PFSK-1 (cell line): ENCODE measurements at regions not wholly inside any gene's neighbourhood (a gene's known extent, or its start where the extent isn't known, plus 50 kb on each side); places are given as distances from the start of the nearest gene placed in this dataset.

Source experiments
- FOXP2 ChIP-seq: optimal IDR thresholded peaks from 2 replicates; pipeline ENCODE3; 2011; ENCODE audit warnings: borderline replicate concordance, control low read depth, inconsistent platforms; ENCODE audit not compliant: insufficient read depth; ENCODE audit errors: extremely low read length, extremely low read depth
- POLR2AphosphoS5 ChIP-seq: IDR thresholded peaks from 2 replicates; pipeline ENCODE4 v1.6.1; 2012; ENCODE audit warnings: low read depth, mild to moderate bottlenecking, control low read depth, low read length, moderate library complexity
- REST ChIP-seq, 2 experiments: IDR thresholded peaks; 2 replicates each; pipeline versions ENCODE4 v1.6.1 to v1.8.0; 2011 to 2012; ENCODE audit warnings: low read depth in 2 of 2, low read length in 2 of 2, control low read depth in 1 of 2, inconsistent platforms in 1 of 2, mild to moderate bottlenecking in 1 of 2, moderate library complexity in 1 of 2; ENCODE audit not compliant: insufficient read depth in 1 of 2
- SIN3A ChIP-seq: IDR thresholded peaks from 2 replicates; pipeline ENCODE4 v1.6.1; 2012; ENCODE audit warnings: mild to moderate bottlenecking, low read length, moderate library complexity, borderline replicate concordance; ENCODE audit not compliant: insufficient read depth
- TAF1 ChIP-seq: IDR thresholded peaks from 2 replicates; pipeline ENCODE4 v1.6.1; 2012; ENCODE audit warnings: low read length, control low read depth, borderline replicate concordance; ENCODE audit not compliant: insufficient read depth

- TF ChIP-seq TAF1, result no peak
- no peak for TF ChIP-seq POLR2AphosphoS5
- TF ChIP-seq REST (IDR thresholded peaks at IDR 0.05; ENCODE audit: insufficient read depth in 1 of 2, low read depth in 2 of 2, low read length in 2 of 2), result no peak
- no peak for TF ChIP-seq FOXP2
- TF ChIP-seq SIN3A, result no peak
These were observed 65.3 kb upstream of the OTOS start for GRCh38 chr2:240205772-240206171.

GRCh38 chr2:240206630-240207029 is 66.2 kb upstream of the OTOS start:
- TF ChIP-seq TAF1 (no peak), FOXP2 (no peak), SIN3A (no peak), REST (IDR thresholded peaks at IDR 0.05; ENCODE audit: insufficient read depth in 1 of 2, low read depth in 2 of 2, low read length in 2 of 2) (no peak), POLR2AphosphoS5 (no peak)

- TF ChIP-seq REST (IDR thresholded peaks at IDR 0.05; ENCODE audit: insufficient read depth in 1 of 2, low read depth in 2 of 2, low read length in 2 of 2), result no peak
- TF ChIP-seq TAF1, result no peak
- TF ChIP-seq SIN3A, result no peak
- no peak for TF ChIP-seq FOXP2
- TF ChIP-seq POLR2AphosphoS5, result no peak
These were observed 67.2 kb upstream of the OTOS start for GRCh38 chr2:240207661-240208060.

GRCh38 chr2:240208096-240208495 is 67.6 kb upstream of the OTOS start:
- no peak for TF ChIP-seq POLR2AphosphoS5
- no peak for TF ChIP-seq SIN3A
- no peak for TF ChIP-seq REST (IDR thresholded peaks at IDR 0.05; ENCODE audit: insufficient read depth in 1 of 2, low read depth in 2 of 2, low read length in 2 of 2)
- no peak for TF ChIP-seq FOXP2
- TF ChIP-seq TAF1, result no peak
